ENCODE measurements at regions not wholly inside any gene's neighbourhood (a gene's known extent, or its start where the extent isn't known, plus 50 kb on each side); places are given as distances from the start of the nearest gene placed in this dataset.

GRCh38 chr4:13233755-13234154 lies 250.4 kb downstream of the RAB28 start:
- peaks cover 22% of the 10 kb centered on the region for H3K36me3 Mint-ChIP-seq (ENCODE audit: low read depth)
- DNase-seq (no peak), ATAC-seq (no peak)
- no peak overlapping the region for H3K27ac Mint-ChIP-seq
- H3K4me3 Mint-ChIP-seq = no peak overlapping the region
- H3K27me3 Mint-ChIP-seq = no peaks in the 10 kb centered on the region
- H3K9me3 Mint-ChIP-seq = peaks cover 47% of the 10 kb centered on the region
- H3K4me1 Mint-ChIP-seq = no peaks in the 10 kb centered on the region

GRCh38 chr4:13219971-13220370 lies 264.2 kb downstream of the RAB28 start:
- no peaks in the 10 kb centered on the region for H3K4me1 Mint-ChIP-seq
- ATAC-seq = no peak
- peaks cover 4% of the 10 kb centered on the region for H3K36me3 Mint-ChIP-seq (ENCODE audit: low read depth)
- no peak for DNase-seq
- H3K27ac Mint-ChIP-seq = no peak overlapping the region
- no peaks in the 10 kb centered on the region for H3K27me3 Mint-ChIP-seq
- no peak overlapping the region for H3K4me3 Mint-ChIP-seq
- H3K9me3 Mint-ChIP-seq = peaks cover 9% of the 10 kb centered on the region

GRCh38 chr4:13218326-13218958 lies 265.7 kb downstream of the RAB28 start:
- peaks cover 9% of the 10 kb centered on the region for H3K9me3 Mint-ChIP-seq
- no peak overlapping the region for H3K27ac Mint-ChIP-seq
- DNase-seq (no peak), ATAC-seq (no peak)
- no peak overlapping the region for H3K4me3 Mint-ChIP-seq
- peaks cover 9% of the 10 kb centered on the region for H3K36me3 Mint-ChIP-seq (ENCODE audit: low read depth)
- H3K27me3 Mint-ChIP-seq = no peaks in the 10 kb centered on the region
- no peaks in the 10 kb centered on the region for H3K4me1 Mint-ChIP-seq

GRCh38 chr4:13215560-13215959 lies 268.6 kb downstream of the RAB28 start:
- ATAC-seq = no peak
- DNase-seq = no peak
- Mint-ChIP-seq H3K9me3 (peaks cover 9% of the 10 kb centered on the region), H3K27me3 (no peaks in the 10 kb centered on the region), H3K36me3 (ENCODE audit: low read depth) (peaks cover 9% of the 10 kb centered on the region), H3K4me1 (no peaks in the 10 kb centered on the region), H3K27ac (no peak overlapping the region), H3K4me3 (no peak overlapping the region)

- Mint-ChIP-seq H3K36me3 (ENCODE audit: low read depth) (peaks cover 9% of the 10 kb centered on the region), H3K9me3 (peaks cover 9% of the 10 kb centered on the region), H3K4me1 (no peaks in the 10 kb centered on the region), H3K27ac (no peak overlapping the region), H3K27me3 (no peaks in the 10 kb centered on the region), H3K4me3 (no peak overlapping the region)
- no peak for ATAC-seq
- DNase-seq = no peak
These were observed 271.2 kb downstream of the RAB28 start for GRCh38 chr4:13212936-13213335.

- no peak overlapping the region for H3K27ac Mint-ChIP-seq
- peaks cover 2% of the 10 kb centered on the region for H3K36me3 Mint-ChIP-seq (ENCODE audit: low read depth)
- no peak for ATAC-seq
- no peaks in the 10 kb centered on the region for H3K4me1 Mint-ChIP-seq
- no peaks in the 10 kb centered on the region for H3K9me3 Mint-ChIP-seq
- no peaks in the 10 kb centered on the region for H3K27me3 Mint-ChIP-seq
- DNase-seq = no peak
- H3K4me3 Mint-ChIP-seq = no peak overlapping the region
These were observed 274.5 kb downstream of the RAB28 start for GRCh38 chr4:13209600-13209999.

GRCh38 chr4:13208558-13209193 lies 275.5 kb downstream of the RAB28 start:
- DNase-seq (no peak), ATAC-seq (no peak)
- no peaks in the 10 kb centered on the region for H3K4me1 Mint-ChIP-seq
- no peaks in the 10 kb centered on the region for H3K9me3 Mint-ChIP-seq
- H3K36me3 Mint-ChIP-seq (ENCODE audit: low read depth) = no peaks in the 10 kb centered on the region
- H3K27me3 Mint-ChIP-seq = no peaks in the 10 kb centered on the region
- no peak overlapping the region for H3K27ac Mint-ChIP-seq
- no peak overlapping the region for H3K4me3 Mint-ChIP-seq

GRCh38 chr4:13207226-13207625 lies 276.9 kb downstream of the RAB28 start:
- no peaks in the 10 kb centered on the region for H3K9me3 Mint-ChIP-seq
- no peak for DNase-seq

GRCh38 chr4:13203101-13203500 lies 281.0 kb downstream of the RAB28 start:
- Mint-ChIP-seq H3K9me3 (no peaks in the 10 kb centered on the region), H3K27me3 (no peaks in the 10 kb centered on the region), H3K4me3 (no peak overlapping the region), H3K36me3 (ENCODE audit: low read depth) (no peaks in the 10 kb centered on the region), H3K4me1 (no peaks in the 10 kb centered on the region), H3K27ac (no peak overlapping the region)
- DNase-seq (no peak), ATAC-seq (no peak)

More at GRCh38 chr4:13207226-13207625, 276.9 kb downstream of the RAB28 start:
- ATAC-seq = no peak
- H3K4me3 Mint-ChIP-seq = no peak overlapping the region
- no peak overlapping the region for H3K27ac Mint-ChIP-seq
- H3K27me3 Mint-ChIP-seq = no peaks in the 10 kb centered on the region
- no peaks in the 10 kb centered on the region for H3K4me1 Mint-ChIP-seq
- H3K36me3 Mint-ChIP-seq (ENCODE audit: low read depth) = no peaks in the 10 kb centered on the region

- H3K36me3 Mint-ChIP-seq (ENCODE audit: low read depth) = no peaks in the 10 kb centered on the region
- no peaks in the 10 kb centered on the region for H3K27me3 Mint-ChIP-seq
- H3K27ac Mint-ChIP-seq = no peak overlapping the region
- H3K9me3 Mint-ChIP-seq = no peaks in the 10 kb centered on the region
- ATAC-seq = no peak
- no peak overlapping the region for H3K4me3 Mint-ChIP-seq
- DNase-seq = no peak
- H3K4me1 Mint-ChIP-seq = no peaks in the 10 kb centered on the region
These were observed 281.4 kb downstream of the RAB28 start for GRCh38 chr4:13202701-13203100.

GRCh38 chr4:13201241-13201640 lies 282.9 kb downstream of the RAB28 start:
- no peaks in the 10 kb centered on the region for H3K9me3 Mint-ChIP-seq
- H3K4me1 Mint-ChIP-seq = no peaks in the 10 kb centered on the region
- H3K27ac Mint-ChIP-seq = no peak overlapping the region
- no peaks in the 10 kb centered on the region for H3K36me3 Mint-ChIP-seq (ENCODE audit: low read depth)
- no peak for DNase-seq
- no peaks in the 10 kb centered on the region for H3K27me3 Mint-ChIP-seq
- H3K4me3 Mint-ChIP-seq = no peak overlapping the region
- ATAC-seq = no peak

- no peaks in the 10 kb centered on the region for H3K27me3 Mint-ChIP-seq
- no peak for ATAC-seq
- no peak overlapping the region for H3K27ac Mint-ChIP-seq
- H3K4me1 Mint-ChIP-seq = no peaks in the 10 kb centered on the region
- no peak overlapping the region for H3K4me3 Mint-ChIP-seq
- DNase-seq = no peak
- H3K9me3 Mint-ChIP-seq = peaks cover 8% of the 10 kb centered on the region
- H3K36me3 Mint-ChIP-seq (ENCODE audit: low read depth) = peaks cover 3% of the 10 kb centered on the region
These were observed 287.4 kb downstream of the RAB28 start for GRCh38 chr4:13196721-13197120.

- ATAC-seq = no peak
- Mint-ChIP-seq H3K27me3 (no peaks in the 10 kb centered on the region), H3K9me3 (peaks cover 8% of the 10 kb centered on the region), H3K4me3 (no peak overlapping the region), H3K36me3 (ENCODE audit: low read depth) (peaks cover 3% of the 10 kb centered on the region), H3K27ac (no peak overlapping the region), H3K4me1 (no peaks in the 10 kb centered on the region)
- DNase-seq = no peak
These were observed 290.5 kb downstream of the RAB28 start for GRCh38 chr4:13193662-13194061.

GRCh38 chr4:13190093-13190721 lies 293.9 kb downstream of the RAB28 start:
- H3K4me3 Mint-ChIP-seq = no peak overlapping the region

GRCh38 chr4:13184199-13184598 lies 299.9 kb downstream of the RAB28 start:
- DNase-seq = no peak
- Mint-ChIP-seq H3K4me1 (no peaks in the 10 kb centered on the region), H3K36me3 (ENCODE audit: low read depth) (no peaks in the 10 kb centered on the region), H3K27me3 (no peaks in the 10 kb centered on the region), H3K4me3 (no peak overlapping the region), H3K27ac (no peak overlapping the region), H3K9me3 (peaks cover 12% of the 10 kb centered on the region)
- no peak for ATAC-seq

More at GRCh38 chr4:13190093-13190721, 293.9 kb downstream of the RAB28 start:
- Mint-ChIP-seq H3K4me1 (no peaks in the 10 kb centered on the region), H3K27me3 (no peaks in the 10 kb centered on the region), H3K27ac (no peak overlapping the region), H3K36me3 (ENCODE audit: low read depth) (peaks cover 3% of the 10 kb centered on the region), H3K9me3 (peaks cover 12% of the 10 kb centered on the region)
- DNase-seq (no peak), ATAC-seq (no peak)
